BE2C (cell line): ENCODE measurements at regions not wholly inside any gene's neighbourhood (a gene's known extent, or its start where the extent isn't known, plus 50 kb on each side); places are given as distances from the start of the nearest gene placed in this dataset.

Experiments
- DNase-seq: peaks from one replicate; pipeline ENCODE4 v3.0.0-alpha.2; 2020
- H3K27me3 ChIP-seq: fragments of 250-450 bp; sonication (Bioruptor Pico); 2 replicates; pipeline ENCODE4 v1.5.1; 2020; ENCODE audit warnings: mild to moderate bottlenecking
- H3K36me3 ChIP-seq: fragments of 250-450 bp; sonication (Bioruptor Pico); 2 replicates; pipeline ENCODE4 v1.5.1; 2020; ENCODE audit warnings: mild to moderate bottlenecking
- H3K4me1 ChIP-seq: fragments of 250-450 bp; sonication (Bioruptor Pico); 2 replicates; pipeline ENCODE4 v1.5.1; 2020
- H3K4me3 ChIP-seq: 2 replicates; pipeline ENCODE4 v1.5.1; 2011; ENCODE audit warnings: low read depth, low read length
- H3K9me3 ChIP-seq: fragments of 250-450 bp; sonication (Bioruptor Pico); 2 replicates; pipeline ENCODE4 v1.5.1; 2020
- CTCF ChIP-seq: IDR thresholded peaks from 2 replicates; pipeline ENCODE4 v1.5.1; 2012; ENCODE audit warnings: mild to moderate bottlenecking, low read depth, low read length

- no peaks in the 10 kb centered on the region for H3K36me3 ChIP-seq
- no peaks in the 10 kb centered on the region; the same call in none of the 2 replicates for H3K4me1 ChIP-seq
- no peak for TF ChIP-seq CTCF
- H3K9me3 ChIP-seq, result no peaks in the 10 kb centered on the region
- no peaks in the 10 kb centered on the region for H3K27me3 ChIP-seq
- no peak for DNase-seq
- no peak overlapping the region for H3K4me3 ChIP-seq
These were observed 190.6 kb upstream of the SLC39A10 start for GRCh38 chr2:195466427-195466826.

GRCh38 chr2:195461010-195461409 lies 196.0 kb upstream of the SLC39A10 start:
- Histone ChIP-seq H3K4me1 (peaks cover 16% of the 10 kb centered on the region), H3K4me3 (no peak overlapping the region), H3K36me3 (no peaks in the 10 kb centered on the region), H3K9me3 (no peaks in the 10 kb centered on the region), H3K27me3 (no peaks in the 10 kb centered on the region)
- TF ChIP-seq CTCF, result no peak
- DNase-seq, result no peak

GRCh38 chr2:195458936-195459335 lies 198.1 kb upstream of the SLC39A10 start:
- H3K27me3 ChIP-seq, result no peaks in the 10 kb centered on the region
- H3K4me3 ChIP-seq, result no peak overlapping the region
- no peaks in the 10 kb centered on the region for H3K9me3 ChIP-seq
- H3K4me1 ChIP-seq, result peaks cover 16% of the 10 kb centered on the region
- TF ChIP-seq CTCF, result no peak
- DNase-seq, result no peak
- H3K36me3 ChIP-seq, result no peaks in the 10 kb centered on the region

- peaks cover 16% of the 10 kb centered on the region for H3K4me1 ChIP-seq
These were observed 199.2 kb upstream of the SLC39A10 start for GRCh38 chr2:195457873-195458272.

GRCh38 chr2:195456771-195457170 lies 200.3 kb upstream of the SLC39A10 start:
- Histone ChIP-seq H3K4me1 (peaks cover 16% of the 10 kb centered on the region), H3K9me3 (no peaks in the 10 kb centered on the region), H3K4me3 (no peak overlapping the region), H3K27me3 (no peaks in the 10 kb centered on the region), H3K36me3 (no peaks in the 10 kb centered on the region)
- no peak for TF ChIP-seq CTCF
- peak; percentile 50 for DNase-seq

More at GRCh38 chr2:195457873-195458272, 199.2 kb upstream of the SLC39A10 start:
- Histone ChIP-seq H3K36me3 (no peaks in the 10 kb centered on the region), H3K4me3 (no peak overlapping the region), H3K9me3 (no peaks in the 10 kb centered on the region), H3K27me3 (no peaks in the 10 kb centered on the region)
- no peak for TF ChIP-seq CTCF
- no peak for DNase-seq

- Histone ChIP-seq H3K4me1 (peaks cover 11% of the 10 kb centered on the region), H3K9me3 (no peaks in the 10 kb centered on the region), H3K27me3 (no peaks in the 10 kb centered on the region), H3K36me3 (no peaks in the 10 kb centered on the region), H3K4me3 (no peak overlapping the region)
- no peak for TF ChIP-seq CTCF
- no peak for DNase-seq
These were observed 205.9 kb upstream of the SLC39A10 start for GRCh38 chr2:195451160-195451559.
